ENCODE measurements at regions not wholly inside any gene's neighbourhood (a gene's known extent, or its start where the extent isn't known, plus 50 kb on each side); places are given as distances from the start of the nearest gene placed in this dataset.

GRCh38 chr5:74966141-74967026, 86.0 kb downstream of the GCNT4 start:
- TF ChIP-seq CTCF (conservative IDR thresholded peaks at IDR 0.05; ENCODE audit: low read depth, low read length) (no peak), EZH2phosphoT487 (IDR thresholded peaks at IDR 0.05; ENCODE audit: borderline replicate concordance, low read length) (no peak), EZH2 (IDR thresholded peaks at IDR 0.05; ENCODE audit: low read length, unreplicated experiment) (no peak)

All from PC-3 (cell line).